ENCODE measurements at regions not wholly inside any gene's neighbourhood (a gene's known extent, or its start where the extent isn't known, plus 50 kb on each side); places are given as distances from the start of the nearest gene placed in this dataset.

DNA sequence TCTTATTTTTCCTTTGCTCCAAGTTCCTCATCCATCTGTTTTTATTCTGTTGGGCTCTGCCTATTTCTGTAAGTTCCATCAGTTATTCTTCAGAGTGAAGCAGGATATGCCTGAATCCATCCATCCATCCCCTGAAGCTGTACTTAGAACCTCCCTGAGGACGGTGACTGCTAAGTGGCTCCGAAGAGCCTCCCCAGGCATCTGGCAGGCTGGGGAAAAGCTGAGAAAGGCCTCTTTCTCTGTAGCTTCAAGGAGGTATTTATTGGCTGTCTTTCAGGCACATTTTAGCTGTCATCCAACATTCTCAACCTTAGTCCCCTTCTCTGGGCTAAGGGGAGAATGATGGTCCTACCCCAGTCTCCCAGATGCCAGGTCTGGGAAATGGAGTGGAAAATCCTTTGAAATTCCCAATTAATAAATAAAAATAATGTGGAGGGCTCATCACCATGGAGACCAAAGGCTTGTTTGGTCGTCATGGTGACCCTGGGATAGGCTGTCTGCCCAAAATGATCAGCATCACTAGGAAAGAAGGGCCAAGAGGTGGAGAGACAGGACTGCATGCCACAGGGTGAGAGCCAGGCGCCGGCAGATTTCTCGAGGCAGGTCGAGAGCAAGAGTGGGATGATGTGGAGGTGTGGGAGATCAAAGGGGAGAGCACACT is 82.0 kb downstream of the UBIAD1 start:
- TF ChIP-seq, protein P1, sequence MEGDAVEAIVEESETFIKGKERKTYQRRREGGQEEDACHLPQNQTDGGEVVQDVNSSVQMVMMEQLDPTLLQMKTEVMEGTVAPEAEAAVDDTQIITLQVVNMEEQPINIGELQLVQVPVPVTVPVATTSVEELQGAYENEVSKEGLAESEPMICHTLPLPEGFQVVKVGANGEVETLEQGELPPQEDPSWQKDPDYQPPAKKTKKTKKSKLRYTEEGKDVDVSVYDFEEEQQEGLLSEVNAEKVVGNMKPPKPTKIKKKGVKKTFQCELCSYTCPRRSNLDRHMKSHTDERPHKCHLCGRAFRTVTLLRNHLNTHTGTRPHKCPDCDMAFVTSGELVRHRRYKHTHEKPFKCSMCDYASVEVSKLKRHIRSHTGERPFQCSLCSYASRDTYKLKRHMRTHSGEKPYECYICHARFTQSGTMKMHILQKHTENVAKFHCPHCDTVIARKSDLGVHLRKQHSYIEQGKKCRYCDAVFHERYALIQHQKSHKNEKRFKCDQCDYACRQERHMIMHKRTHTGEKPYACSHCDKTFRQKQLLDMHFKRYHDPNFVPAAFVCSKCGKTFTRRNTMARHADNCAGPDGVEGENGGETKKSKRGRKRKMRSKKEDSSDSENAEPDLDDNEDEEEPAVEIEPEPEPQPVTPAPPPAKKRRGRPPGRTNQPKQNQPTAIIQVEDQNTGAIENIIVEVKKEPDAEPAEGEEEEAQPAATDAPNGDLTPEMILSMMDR (conservative IDR thresholded peaks at IDR 0.05; ENCODE audit: low read length), result no peak
- TF ChIP-seq EZH2phosphoT487 (IDR thresholded peaks at IDR 0.05; ENCODE audit: borderline replicate concordance, low read depth, low read length), result no peak

Measured in OCI-LY7 (cell line).